ENCODE measurements at regions not wholly inside any gene's neighbourhood (a gene's known extent, or its start where the extent isn't known, plus 50 kb on each side); places are given as distances from the start of the nearest gene placed in this dataset.
"Not testable (repeated sequence)": the region's sequence is repeated elsewhere in the genome, so short reads cannot be mapped to it uniquely, and the experiment has no call there.

DNA sequence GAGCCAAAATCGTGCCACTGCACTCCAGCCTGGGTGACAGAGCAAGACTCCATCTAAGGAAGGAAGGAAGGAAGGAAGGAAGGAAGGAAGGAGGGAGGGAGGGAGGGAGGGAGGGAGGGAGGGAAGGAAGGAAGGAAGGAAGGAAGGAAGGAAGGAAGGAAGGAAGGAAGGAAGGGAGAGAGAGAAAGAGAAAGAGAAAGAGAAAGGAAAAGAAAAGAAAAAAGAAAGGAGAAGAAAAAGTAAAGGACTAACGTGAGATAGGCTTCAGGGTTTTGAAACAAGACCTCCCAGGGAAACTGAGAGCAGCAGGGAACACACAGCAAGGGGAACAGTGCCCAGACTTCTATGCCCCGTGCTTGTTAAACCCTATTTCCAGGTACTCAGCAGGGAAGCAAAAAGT lies 278.7 kb downstream of the C16orf95 start:
- DNase-seq (ENCODE audit: low spot score): not testable (repeated sequence)

DNA sequence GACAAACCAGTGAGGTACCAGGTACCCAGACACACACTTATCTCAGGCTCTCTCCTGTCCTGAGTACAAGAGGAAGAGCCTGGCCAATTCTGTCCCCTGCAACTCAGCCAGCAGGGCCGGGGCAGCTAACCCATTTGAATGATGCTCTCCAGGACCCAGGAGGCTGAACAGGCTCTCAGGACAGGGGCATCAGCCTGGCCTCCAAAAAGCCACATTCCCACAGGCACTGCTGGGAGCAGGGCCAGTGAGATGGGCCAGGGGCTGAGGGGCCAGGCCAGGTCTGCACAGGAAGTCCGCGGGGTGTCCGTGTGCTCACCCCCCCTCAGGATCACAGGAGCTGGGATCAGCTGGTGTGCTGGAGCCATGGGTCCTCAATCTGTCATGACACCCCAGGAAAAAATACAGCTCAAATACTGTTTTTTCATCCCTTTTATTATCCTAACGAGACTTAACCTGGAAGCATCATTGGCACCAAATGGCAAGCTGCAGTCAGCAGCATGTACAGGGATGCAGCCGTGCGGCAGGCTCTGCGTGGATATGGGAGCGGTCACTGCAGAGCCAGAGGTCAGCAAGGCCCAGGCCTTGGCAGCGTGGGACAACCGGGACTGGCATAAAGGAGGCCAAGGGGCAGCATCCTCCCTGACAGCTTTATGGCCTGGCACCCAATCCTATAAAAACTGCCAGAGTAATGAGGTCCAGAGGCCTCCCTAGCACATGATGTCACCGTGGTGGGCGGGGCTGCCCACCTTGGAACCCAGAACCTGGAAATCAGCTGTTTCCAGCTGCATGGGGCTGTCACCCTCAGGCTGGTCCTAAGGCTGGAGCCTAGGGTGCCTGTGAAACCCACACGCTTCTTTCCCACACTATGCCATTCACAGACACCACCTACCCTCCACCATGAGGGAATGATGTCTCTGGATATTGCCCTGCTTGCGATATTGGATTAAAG lies 276.7 kb downstream of the C16orf95 start:
- no peak for DNase-seq (ENCODE audit: low spot score)

DNA sequence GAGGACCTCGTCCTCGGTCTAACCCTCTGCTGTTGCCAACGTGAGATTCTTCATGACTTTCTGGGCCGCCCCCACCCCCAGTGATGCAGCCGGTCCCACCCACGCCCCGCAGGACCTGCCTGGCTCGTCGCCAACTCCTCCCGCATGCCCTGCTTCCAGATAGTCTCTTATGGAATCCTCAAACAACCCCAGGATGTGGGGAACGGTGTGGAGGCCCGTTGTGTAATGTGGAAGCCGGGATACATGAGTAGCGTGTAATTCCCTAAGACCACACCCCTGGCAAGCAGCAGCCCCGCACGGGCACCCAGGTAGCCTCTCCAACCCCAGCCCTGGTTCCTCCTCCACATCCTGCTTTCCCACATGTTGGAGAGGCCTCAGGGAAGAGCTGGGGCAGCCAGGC lies 275.9 kb downstream of the C16orf95 start:
- no peak for DNase-seq (ENCODE audit: low spot score)

DNA sequence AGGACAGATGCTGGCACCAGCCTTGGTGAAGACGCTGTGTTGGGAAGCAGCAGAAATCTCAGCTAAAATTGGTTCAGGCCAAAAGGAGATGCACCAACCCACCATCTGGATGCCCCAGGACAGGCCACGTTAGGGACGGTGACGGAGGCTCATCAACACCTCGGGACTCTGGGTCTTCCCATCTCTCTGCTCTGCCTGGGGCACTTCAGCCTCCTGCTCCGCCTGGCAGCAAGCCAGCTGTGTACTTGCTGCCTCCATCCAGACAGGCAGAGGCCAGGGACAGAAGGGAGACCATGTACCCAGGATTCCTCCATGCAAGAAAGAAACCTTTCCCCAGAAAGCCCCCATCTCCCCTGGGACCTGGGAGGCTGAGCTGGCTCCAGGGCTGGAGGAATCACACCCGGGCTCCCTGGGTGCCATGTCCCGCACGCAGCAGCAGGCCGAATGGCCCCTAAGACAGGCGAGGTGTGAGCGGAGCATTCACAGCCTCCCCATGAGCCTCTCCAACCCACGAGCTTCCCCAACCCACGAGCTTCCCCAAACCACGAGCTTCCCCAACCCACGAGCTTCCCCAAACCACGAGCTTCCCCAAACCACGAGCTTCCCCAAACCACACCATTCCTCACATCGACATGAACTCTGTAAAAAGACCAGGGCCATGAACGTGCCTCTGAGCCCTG lies 274.5 kb downstream of the C16orf95 start:
- DNase-seq (ENCODE audit: low spot score): no peak

DNA sequence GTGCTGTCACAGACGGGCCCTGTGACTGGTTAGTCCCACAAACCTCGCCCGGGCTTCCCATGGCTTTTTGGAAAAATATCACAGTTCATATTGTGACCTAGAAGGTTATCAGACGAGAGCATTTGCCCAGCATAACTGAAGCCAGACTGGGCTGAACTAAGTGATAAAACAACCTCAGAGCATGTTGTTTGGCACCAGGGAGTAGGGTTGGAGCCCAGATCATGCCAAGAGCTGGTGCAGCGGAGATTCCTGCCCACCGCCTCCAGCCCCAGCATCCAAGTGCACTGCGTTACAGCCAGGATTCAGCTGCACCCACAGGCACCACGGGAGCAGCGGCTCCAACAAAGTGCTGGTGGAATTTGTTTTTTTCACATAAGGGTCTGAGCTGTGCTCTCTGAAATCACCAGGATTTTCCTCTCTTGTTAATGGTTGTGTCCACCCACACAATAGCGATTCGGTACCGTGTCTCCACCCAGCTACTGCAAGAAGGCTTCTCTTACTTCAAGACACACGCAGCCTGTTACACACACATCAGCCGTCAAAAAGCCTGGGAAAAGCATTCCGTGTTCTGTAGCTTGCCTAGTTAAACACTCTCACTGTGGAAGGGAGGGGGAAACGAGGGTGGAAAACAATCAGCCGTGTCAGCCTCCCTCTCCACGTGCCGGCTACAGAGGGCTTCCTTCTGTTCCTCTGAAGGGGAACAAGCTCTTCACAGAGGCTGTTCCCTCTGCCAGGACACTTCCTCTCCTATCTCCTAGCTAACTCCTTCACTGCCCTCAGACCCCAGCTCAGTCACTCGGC lies 273.8 kb downstream of the C16orf95 start:
- no peak for DNase-seq (ENCODE audit: low spot score)

DNA sequence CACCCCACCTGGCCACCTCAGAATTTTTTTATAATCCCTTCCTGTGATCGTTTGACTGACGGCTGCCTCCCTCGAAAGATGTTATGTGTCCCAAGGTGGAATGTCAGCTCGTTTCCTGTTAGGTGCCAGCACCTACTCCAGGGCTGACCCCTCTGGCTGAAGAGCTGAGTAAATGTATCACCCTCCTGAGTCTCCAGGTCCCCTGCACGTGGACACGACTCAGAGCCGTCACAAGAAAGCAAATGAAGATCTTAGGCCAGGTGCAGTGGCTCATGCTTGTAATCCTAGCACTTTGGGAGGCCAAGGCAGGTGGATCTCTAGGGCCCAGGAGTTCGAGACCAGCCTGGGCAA lies 273.2 kb downstream of the C16orf95 start:
- no peak for DNase-seq (ENCODE audit: low spot score)

DNA sequence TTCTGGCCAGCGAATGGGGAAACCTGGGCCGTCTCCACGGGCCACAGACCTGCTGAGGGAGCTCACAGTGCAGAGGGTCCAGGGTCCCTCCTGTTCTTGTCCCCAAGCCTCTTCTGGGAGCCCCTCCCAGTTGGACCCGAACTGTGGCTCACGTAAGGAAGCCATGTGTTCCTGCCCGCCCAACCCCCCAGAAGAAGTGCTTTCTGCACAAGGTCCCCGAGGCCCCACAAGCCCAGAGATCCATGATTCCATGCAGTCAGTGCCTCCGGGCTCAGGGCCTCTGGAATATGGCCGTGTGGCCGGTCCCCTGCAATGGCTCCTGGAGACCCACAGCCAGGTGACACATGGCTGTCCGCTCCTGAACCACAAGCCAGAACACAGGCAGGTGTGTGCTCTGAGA lies 272.4 kb downstream of the C16orf95 start:
- DNase-seq (ENCODE audit: low spot score): no peak

DNA sequence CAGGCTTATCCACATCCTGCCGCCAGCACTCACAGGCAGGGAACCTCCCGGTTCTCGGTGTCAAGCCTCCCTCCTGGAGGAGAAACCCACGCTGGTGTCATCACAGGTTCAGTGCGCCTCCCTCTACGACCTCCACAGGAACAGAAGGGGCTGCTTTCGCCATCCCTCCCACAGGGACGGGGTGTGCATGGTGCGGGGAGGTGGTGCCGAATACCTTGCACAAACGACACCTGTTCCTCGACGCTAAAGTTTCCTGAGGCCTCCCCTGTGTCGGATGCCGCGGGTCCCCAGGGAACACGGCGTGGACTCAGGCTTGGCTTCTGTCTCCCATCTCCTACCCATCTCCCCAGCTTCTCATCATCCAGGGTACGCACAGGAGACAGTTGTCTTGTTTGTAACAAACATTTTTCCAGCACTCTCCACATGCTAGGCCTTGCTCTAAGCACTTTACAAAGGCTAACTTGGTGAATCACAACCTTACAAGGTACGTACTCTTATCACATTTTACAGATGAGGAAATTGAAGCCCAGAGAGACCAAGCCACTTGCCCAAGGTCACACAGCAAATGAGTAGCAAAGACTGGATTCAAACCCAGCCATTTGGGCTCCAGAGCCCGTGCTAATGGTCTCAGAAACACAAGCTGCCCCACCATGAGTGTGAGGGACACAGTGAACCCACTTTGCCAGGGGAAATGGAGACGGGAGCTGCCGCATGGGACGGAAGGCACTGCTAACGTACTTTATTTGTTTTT lies 271.6 kb downstream of the C16orf95 start:
- DNase-seq (ENCODE audit: low spot score): no peak

DNA sequence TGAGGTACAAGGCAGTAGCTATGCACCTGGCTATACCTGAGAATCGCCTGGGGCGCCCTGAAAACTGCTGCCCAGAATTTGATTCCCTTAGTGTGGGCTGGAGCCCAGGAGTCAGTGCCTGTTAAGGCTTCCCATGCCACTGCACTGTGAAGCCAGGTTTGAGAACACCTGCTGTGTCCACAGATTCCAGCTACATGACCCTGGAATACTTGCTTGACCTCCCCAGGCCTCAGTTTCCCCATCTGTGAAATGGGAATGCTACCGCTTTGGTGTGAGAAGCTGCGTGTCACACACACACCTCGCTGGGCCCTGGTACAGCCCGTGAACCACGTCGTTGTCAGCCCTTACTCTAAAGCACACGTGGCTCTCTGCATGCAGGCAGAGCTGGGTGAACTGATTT lies 271.0 kb downstream of the C16orf95 start:
- DNase-seq (ENCODE audit: low spot score): no peak

DNA sequence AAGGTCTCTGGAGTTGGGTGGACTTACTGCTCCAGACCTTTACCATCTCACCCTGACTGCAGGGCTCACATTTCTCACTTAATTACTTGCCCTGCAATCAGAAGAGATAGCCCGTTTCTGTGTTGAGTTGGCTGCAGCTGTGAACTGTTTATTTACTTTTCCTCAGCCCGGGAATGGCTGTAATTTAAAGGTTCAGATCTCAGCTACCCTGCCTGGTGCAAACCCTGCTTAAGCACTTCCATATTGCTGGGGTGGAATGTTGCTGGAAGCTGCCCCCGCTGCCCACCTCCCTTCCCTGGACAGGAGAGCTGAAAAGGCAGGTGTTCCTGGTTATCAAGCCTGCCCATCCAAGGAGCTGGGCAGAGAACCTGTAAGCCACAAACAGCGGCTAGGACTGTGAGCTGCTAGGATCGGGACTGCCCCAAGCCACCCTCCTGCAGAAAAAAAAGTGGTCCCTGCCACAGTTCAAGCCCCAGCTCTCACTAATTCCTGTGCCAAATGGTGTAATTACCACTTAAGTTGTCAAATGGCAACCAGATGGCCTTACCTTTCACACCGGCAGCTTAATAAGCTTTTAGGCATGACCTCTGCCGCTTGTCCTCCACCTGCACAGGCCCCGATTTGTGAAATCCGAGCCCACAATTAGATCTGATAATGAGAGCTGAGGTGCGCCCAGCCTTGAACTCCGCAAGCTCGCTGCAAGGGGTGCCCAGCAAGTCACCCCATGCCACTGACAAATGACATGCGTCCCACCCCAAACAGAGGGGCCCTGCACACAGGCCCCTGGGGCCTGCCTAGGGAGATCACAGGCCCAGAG lies 269.8 kb downstream of the C16orf95 start:
- DNase-seq (ENCODE audit: low spot score): no peak

DNA sequence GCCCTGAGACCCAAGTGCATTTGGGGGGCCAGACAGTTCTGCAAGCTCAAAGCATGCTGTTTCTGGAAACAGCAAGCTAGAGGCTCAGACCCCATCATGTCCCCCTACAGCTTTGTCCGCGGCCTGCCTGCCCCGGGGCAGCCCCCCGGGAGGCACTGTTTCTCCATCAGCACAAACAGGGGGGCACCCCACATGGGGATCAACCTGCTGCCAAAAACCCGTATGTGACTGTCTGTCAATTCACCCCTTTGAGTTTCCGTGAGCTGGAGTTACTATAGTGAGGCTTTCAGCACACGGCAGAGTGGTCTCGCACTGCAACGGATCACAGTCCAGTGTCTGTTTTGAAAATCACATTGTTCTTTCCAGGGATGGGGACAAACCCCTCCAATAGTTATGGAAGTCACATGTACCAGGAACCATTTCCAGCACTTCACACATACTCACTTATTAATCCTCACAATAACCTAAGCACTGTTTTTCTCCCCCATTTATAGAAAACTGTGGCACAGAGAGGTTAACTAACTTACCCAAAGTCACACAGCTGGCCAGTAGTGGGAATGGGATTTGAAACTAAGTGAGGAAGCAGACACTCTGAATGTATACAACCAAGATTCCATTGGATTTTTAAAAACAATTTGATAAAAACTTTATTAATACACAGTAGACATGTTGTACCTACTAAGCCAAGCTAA lies 269.0 kb downstream of the C16orf95 start:
- no peak for DNase-seq (ENCODE audit: low spot score)

DNA sequence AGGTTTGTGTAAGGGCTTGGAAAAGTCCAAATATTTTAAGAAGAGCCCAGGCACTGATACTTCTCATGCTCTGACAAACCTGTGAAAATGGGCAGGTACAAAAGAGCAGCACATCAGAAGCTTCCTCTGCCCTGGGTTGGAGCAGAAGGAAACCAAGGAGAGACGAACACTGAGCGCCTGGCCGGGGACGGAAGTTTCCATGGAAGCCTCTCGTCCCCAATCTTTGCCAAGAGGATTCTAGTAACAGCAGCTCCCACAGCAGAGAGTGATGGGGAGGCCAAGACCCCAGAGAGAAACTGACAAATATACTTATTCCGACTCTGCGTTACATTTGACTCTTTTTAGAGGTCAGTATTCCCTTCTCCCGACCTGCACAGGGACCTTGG lies 268.5 kb downstream of the C16orf95 start:
- DNase-seq (ENCODE audit: low spot score): no peak

DNA sequence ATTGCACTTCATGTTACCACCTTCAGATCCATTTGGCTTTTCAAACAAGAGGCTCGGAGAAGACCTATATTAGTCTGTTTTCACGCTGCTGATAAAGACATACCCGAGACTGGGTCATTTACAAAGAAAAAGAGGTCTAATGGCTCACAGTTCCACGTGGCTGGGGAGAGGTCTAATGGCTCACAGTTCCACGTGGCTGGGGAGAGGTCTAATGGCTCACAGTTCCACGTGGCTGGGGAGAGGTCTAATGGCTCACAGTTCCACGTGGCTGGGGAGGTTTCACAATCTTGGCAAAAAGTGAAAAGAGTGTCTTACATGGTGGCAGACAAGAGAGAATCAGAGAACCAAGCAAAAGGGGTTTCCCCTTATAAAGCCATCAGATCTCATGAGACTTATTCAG lies 268.0 kb downstream of the C16orf95 start:
- not testable (repeated sequence) for DNase-seq (ENCODE audit: low spot score)

DNA sequence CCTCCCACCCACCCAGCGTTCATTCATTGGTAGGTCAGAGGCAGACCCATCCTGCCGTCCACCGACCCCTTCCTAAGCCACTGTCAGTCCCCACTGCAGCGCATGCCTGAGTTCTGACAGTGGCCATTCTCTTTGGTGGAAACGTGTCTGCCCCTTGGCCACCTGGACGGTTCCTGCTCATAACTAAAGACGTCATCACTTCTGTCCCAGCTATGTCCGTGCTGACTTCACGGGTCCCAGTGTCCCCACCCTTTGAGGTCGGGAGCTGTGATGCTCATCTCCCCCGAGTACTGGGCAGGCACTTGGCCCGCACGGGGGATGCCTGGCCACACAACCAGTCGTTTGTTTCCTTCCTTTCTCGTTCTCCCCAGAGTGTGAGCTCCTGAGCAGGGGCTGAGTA lies 267.1 kb downstream of the C16orf95 start:
- no peak for DNase-seq (ENCODE audit: low spot score)

DNA sequence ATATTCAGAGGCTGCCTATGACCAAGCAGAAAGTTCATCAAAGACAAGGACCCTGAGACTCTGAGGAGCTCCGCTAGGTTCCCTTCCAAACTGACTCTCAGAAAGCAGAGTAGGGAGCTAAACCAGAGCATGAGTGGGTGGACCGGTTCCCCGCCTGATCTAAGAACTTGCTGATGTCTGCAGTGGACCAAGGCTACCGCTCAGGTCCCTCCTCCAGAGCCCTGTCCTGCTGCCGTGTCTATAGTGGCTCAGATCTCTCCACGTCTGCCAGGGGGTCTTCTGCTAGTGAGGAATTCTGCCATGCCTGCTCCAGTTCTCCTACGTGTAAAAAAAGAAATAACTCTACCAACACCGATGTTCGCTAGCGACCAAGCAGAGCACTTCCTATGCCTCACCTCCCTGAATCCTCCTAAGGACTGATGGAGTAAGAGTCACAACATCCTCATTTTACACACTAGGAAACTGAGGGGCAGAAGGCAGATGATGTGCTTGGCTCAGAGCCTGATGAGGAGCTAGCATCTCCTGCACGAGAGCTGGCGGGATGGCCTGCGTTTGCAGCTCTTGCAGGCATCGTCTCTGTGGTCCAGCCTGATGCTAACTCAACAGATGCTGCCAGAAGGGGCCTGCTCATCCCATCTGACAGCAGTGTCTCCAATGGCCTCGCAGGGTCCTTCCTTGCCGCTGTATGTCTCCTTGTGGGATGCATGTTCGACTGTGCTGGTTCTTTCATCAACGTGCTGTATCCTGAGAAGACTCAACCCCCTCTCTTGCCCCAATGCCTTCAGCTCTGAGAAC lies 265.5 kb downstream of the C16orf95 start:
- DNase-seq (ENCODE audit: low spot score): no peak

DNA sequence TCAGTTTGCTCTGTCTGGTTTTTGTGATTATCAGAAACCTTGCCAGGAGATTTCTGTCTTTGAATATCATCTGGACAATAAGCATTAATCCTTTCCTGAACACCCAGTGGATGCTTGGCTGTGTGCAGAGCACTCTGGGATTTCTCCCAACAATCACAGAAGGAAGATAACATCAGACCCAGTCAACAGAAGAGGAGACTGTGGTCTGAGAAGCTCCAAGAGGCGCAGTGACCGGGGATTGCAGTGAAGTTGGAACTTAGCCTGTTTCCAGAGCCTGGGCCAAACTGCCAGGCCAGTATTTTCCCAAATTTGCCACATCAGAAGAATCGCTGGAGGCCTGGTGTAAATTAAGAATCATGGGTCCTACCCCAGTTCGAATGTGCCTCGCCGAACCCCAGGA lies 264.7 kb downstream of the C16orf95 start:
- no peak for DNase-seq (ENCODE audit: low spot score)

DNA sequence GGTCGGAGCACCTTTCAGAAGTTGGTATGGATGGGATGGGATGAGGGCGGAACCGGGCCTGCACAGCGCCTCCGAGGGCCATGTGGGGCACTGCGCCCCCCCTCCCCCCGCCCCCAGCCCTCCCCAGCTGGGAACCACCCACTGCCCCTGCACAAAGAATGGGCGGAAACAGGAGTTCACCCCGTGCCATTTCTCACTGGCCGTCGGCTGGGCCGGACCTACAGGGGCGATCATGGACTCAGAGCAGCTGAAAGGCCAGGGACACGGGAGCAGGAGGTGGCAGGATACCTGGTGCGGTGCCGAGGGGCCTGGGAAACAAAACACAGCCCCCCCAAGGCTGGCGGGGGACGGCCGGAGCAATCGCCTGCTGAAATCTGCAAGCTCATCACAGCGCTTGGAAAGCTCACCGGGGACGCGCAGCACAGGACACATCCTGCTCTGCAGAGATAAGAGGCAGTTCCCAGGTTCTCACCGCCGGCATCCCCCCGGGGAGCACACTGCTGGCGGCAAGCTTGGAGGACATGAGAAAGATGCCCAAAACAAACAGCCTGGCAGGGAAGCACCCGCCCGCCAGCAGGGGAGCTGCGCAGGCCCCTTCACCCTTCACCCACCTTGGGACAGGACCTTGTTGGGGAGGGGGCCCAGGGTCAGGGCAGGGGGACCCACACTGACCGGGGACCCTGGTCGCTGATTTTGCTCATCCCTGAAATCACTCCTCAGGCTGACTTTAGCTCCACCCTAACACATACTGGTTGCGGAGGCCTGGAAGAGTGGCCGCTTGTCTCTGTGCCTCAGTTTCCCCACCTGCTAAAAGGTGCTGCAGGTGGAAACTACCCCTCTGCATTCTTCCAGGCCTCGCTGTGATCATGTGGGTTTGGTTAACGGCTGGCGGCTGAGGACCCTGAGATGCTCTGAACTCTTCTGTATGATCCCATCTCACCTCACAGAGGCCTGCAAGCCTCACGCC lies 263.9 kb downstream of the C16orf95 start:
- no peak for DNase-seq (ENCODE audit: low spot score)

DNA sequence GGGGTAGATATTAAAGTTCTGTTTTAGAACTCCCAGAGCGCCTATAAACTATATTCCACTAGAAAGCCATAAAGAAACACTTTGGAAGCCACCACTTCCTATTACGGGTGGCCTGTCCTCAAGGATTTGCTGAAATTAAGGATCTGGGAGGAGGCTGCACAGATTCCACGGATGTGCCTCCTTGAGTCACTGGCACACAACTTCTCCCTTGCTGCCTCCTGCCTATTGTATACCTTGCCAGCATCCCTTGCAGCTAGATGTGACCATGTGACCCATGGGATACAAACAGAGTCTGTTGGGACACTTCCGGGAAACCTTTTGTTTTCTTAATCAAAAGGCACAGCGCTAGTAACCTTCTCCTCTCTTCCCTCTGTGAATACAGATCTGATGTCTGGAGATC lies 263.0 kb downstream of the C16orf95 start:
- DNase-seq (ENCODE audit: low spot score): no peak

DNA sequence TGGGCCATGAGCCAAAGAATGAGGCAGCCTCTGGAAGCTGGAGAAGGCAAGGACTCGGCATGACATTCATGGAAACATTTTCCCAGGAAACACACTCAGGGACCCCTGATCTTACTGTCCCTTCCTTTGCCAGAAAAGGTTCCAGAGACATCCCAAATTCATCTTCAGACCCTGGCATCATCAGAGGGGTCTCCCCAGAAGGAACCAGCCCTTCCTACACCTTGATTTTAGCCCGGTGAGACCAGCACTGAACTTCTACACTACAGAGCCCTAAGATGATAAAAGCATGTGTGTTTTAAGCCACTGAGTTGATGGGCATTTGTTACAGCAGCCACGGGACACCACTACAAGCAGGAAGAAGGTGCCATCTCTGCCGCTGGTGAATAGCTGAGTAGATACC lies 262.3 kb downstream of the C16orf95 start:
- DNase-seq (ENCODE audit: low spot score): no peak
